Lower lobe of right lung (tissue), 2 donors: ENCODE measurements at regions not wholly inside any gene's neighbourhood (a gene's known extent, or its start where the extent isn't known, plus 50 kb on each side); places are given as distances from the start of the nearest gene placed in this dataset.

Experiments
- ATAC-seq, 2 donors: fragments of 200-7000 bp; cut with Tn5 transposase; one replicate each; pipeline ENCODE4 v1.9.1; 2020 to 2022; ENCODE audit warnings: mild to moderate bottlenecking in 2 of 2, moderate library complexity in 2 of 2
- DNase-seq: peaks from one replicate; pipeline ENCODE4 v3.0.0-alpha.2; 2020
- H3K27ac ChIP-seq: fragments of 200-600 bp; one replicate; pipeline ENCODE4 v1.8.0; 2022
- H3K27me3 ChIP-seq: fragments of 200-600 bp; one replicate; pipeline ENCODE4 v1.8.0; 2022; ENCODE audit warnings: low read depth
- H3K36me3 ChIP-seq: fragments of 200-600 bp; one replicate; pipeline ENCODE4 v1.8.0; 2022; ENCODE audit warnings: mild to moderate bottlenecking
- H3K4me1 ChIP-seq: fragments of 200-600 bp; one replicate; pipeline ENCODE4 v1.8.0; 2022
- H3K4me3 ChIP-seq: fragments of 200-600 bp; one replicate; pipeline ENCODE4 v1.8.0; 2022; ENCODE audit warnings: mild to moderate bottlenecking
- H3K9me3 ChIP-seq: fragments of 200-600 bp; one replicate; pipeline ENCODE4 v1.8.0; 2022
- intact Hi-C: fragments of 100-400 bp; cut with DNase I; formaldehyde crosslinking; loops from one replicate; pipeline ENCODE4 v1.11.0; 2022
- TF ChIP-seq, protein P1 (sequence below): fragments of 200-600 bp; IDR thresholded peaks from one replicate; pipeline ENCODE4 v1.8.0; 2022; ENCODE audit warnings: antibody characterized with exemption, mild to moderate bottlenecking
- donor health status: DM: no; HTN: yes; CAD: no; lungs with severe emphysema.

DNA sequence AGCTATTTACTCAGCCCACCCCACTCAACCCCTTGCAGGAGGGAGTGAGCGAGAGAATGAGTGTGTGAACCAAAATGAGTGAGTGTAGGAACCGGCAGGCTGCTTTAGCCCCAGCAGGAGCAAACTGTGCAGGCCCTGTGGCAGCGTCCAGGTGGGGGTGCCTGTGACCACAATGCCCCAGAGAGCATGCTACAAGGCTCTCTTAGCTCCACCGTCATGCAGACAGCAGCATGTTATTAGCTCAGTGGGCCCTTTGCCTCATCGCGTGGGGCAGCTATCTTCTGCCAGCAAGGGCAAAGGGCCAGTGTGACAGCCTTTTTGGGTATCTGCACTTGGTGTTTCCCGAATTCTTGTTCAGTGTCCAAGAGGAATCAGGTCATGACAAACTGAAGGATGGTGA lies 271.3 kb downstream of the GPM6A start:
- H3K36me3 ChIP-seq: no peaks in the 10 kb centered on the region
- H3K4me1 ChIP-seq: no peaks in the 10 kb centered on the region
- no peaks in the 10 kb centered on the region for H3K27me3 ChIP-seq
- H3K27ac ChIP-seq: no peak overlapping the region
- DNase-seq: no peak
- no peak for ATAC-seq
- TF ChIP-seq, protein P1, sequence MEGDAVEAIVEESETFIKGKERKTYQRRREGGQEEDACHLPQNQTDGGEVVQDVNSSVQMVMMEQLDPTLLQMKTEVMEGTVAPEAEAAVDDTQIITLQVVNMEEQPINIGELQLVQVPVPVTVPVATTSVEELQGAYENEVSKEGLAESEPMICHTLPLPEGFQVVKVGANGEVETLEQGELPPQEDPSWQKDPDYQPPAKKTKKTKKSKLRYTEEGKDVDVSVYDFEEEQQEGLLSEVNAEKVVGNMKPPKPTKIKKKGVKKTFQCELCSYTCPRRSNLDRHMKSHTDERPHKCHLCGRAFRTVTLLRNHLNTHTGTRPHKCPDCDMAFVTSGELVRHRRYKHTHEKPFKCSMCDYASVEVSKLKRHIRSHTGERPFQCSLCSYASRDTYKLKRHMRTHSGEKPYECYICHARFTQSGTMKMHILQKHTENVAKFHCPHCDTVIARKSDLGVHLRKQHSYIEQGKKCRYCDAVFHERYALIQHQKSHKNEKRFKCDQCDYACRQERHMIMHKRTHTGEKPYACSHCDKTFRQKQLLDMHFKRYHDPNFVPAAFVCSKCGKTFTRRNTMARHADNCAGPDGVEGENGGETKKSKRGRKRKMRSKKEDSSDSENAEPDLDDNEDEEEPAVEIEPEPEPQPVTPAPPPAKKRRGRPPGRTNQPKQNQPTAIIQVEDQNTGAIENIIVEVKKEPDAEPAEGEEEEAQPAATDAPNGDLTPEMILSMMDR: no peak
- intact Hi-C loops: no loop called here
- no peak overlapping the region for H3K4me3 ChIP-seq
- no peaks in the 10 kb centered on the region for H3K9me3 ChIP-seq

DNA sequence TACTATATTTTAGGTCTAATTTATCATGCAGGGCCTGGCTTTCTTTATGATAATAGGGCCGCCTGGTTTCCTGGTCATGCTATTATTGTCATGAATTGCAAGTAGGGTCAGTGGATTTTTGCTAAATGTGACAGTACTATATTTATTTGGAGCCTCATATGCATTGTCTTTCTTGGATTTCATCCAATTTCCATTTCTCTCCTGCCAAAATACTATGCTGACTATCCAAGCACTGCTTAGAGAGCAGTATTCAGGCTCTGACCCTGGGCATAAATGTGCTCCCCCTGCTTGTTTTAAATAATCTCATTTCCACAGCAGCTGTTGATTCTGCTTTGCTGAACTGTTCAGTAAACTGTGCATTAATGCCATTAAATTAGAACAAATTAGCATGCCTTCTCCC lies 269.3 kb downstream of the GPM6A start:
- no peak overlapping the region for H3K27ac ChIP-seq
- ATAC-seq (no peak), DNase-seq (no peak)
- TF ChIP-seq, protein P1: no peak
- intact Hi-C loops: no loop called here
- H3K36me3 ChIP-seq: no peaks in the 10 kb centered on the region
- no peaks in the 10 kb centered on the region for H3K4me1 ChIP-seq
- no peak overlapping the region for H3K4me3 ChIP-seq
- no peaks in the 10 kb centered on the region for H3K9me3 ChIP-seq
- H3K27me3 ChIP-seq: no peaks in the 10 kb centered on the region

DNA sequence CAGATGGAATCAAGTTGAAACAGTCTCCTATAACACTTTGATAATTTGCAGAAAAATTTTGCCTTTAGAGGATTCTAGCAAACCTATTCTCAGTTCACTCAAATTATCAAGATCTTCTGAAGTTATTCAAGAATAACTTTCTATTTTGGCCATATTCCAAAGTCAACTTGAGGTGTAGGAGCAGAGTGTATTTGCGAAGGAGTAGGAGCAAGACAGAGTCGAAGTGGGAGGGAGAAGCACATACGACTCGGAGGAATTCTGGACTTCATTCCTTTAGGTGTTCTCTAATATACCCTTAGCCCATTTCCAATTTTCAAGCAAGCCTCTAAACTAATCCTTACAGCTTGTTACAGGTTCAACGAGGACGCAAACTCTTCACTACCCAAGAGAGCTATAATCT lies 252.9 kb downstream of the GPM6A start:
- ATAC-seq: no peak
- H3K4me3 ChIP-seq: no peak overlapping the region
- no peak overlapping the region for H3K27ac ChIP-seq
- H3K36me3 ChIP-seq: no peaks in the 10 kb centered on the region
- no peak for DNase-seq
- intact Hi-C loops: no loop called here
- H3K4me1 ChIP-seq: no peaks in the 10 kb centered on the region
- H3K27me3 ChIP-seq: no peaks in the 10 kb centered on the region
- TF ChIP-seq, protein P1: no peak
- H3K9me3 ChIP-seq: no peaks in the 10 kb centered on the region

DNA sequence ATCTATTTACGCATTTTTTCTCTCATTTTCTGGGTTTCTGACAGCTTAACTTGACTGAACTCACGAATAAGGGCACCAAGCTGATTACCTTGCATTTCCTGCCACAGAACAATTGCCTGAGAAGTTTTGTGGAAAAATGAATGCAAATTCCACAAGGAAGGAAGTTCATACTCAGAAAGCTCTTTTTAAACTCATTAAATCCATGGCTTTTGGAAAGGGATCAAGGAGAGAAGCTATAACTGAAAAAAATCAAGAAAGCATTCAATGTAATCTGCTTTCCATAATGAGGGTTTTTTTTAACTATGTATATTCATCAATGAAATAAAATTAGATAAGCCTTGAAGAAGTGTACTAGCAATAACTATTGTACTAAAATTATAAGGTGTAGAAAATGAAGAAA lies 252.5 kb downstream of the GPM6A start:
- H3K4me1 ChIP-seq: no peaks in the 10 kb centered on the region
- no peaks in the 10 kb centered on the region for H3K9me3 ChIP-seq
- no peaks in the 10 kb centered on the region for H3K27me3 ChIP-seq
- no peaks in the 10 kb centered on the region for H3K36me3 ChIP-seq
- ATAC-seq (no peak), DNase-seq (no peak)
- no peak overlapping the region for H3K4me3 ChIP-seq
- no peak overlapping the region for H3K27ac ChIP-seq
- intact Hi-C loops: no loop called here
- TF ChIP-seq, protein P1: no peak

DNA sequence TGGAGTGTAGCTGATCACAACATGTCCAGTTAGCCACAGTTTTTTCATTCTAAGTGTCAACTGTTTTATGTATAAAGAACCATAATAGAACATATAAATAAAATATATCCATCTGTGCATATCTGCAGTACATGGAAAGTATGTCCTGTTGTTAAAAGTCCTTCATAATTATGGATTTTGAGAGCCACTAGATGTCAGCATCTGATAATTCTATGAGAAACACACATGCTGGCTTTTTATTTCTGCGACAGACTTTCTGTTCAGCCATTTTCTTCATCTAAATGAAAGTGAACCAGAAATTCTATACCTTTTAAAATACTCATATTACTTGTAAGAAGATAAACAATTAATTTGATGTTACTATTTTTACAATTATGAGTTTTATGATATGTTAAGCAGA lies 251.5 kb downstream of the GPM6A start:
- no peak for DNase-seq
- TF ChIP-seq, protein P1: no peak
- Histone ChIP-seq H3K9me3 (no peaks in the 10 kb centered on the region), H3K36me3 (no peaks in the 10 kb centered on the region), H3K27ac (no peak overlapping the region), H3K4me1 (no peaks in the 10 kb centered on the region), H3K4me3 (no peak overlapping the region), H3K27me3 (no peaks in the 10 kb centered on the region)
- intact Hi-C loops: no loop called here
- ATAC-seq: no peak

DNA sequence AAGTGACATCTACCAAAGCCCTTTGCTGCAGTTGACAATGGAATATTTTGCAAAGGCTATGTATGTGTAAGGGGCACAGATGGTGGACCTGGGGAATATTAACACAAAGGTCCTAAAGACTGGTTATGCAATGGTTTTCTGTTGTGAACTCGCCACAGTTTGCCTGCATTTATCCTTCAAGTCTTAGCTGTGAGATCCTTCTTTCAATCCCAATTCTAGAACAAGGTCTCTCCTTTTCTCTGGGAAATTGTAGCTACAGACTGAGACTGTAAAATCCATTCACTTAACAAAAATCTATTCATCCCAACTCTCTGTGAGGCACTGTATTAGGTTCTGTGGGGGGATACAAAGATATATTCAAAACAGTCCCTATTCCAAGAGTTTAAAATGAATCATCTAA lies 250.4 kb downstream of the GPM6A start:
- Histone ChIP-seq H3K4me3 (no peak overlapping the region), H3K36me3 (no peaks in the 10 kb centered on the region), H3K27me3 (no peaks in the 10 kb centered on the region), H3K27ac (no peak overlapping the region), H3K9me3 (no peaks in the 10 kb centered on the region), H3K4me1 (no peaks in the 10 kb centered on the region)
- TF ChIP-seq, protein P1: no peak
- ATAC-seq (no peak), DNase-seq (no peak)
- intact Hi-C loops: no loop called here
